Colonic mucosa (tissue), 4 donors: ENCODE measurements at regions not wholly inside any gene's neighbourhood (a gene's known extent, or its start where the extent isn't known, plus 50 kb on each side); places are given as distances from the start of the nearest gene placed in this dataset.

Source experiments
- DNase-seq: peaks from one replicate; pipeline ENCODE4 v3.0.0-alpha.2; 2020
- H3K27ac ChIP-seq: fragments of 200-600 bp; one replicate; pipeline ENCODE4 v1.8.0; 2021
- H3K27me3 ChIP-seq: fragments of 200-600 bp; one replicate; pipeline ENCODE4 v1.8.0; 2021
- H3K36me3 ChIP-seq: fragments of 200-600 bp; one replicate; pipeline ENCODE4 v1.8.0; 2021
- H3K4me1 ChIP-seq: fragments of 200-600 bp; one replicate; pipeline ENCODE4 v1.8.0; 2021; ENCODE audit warnings: mild to moderate bottlenecking
- H3K4me3 ChIP-seq: fragments of 200-600 bp; one replicate; pipeline ENCODE4 v1.8.0; 2021
- H3K9ac ChIP-seq, 2 donors: one replicate each; pipeline ENCODE4 v1.7.0; 2013; ENCODE audit warnings: control low read depth in 2 of 2, low read depth in 2 of 2, low read length in 2 of 2
- H3K9me3 ChIP-seq: fragments of 200-600 bp; one replicate; pipeline ENCODE4 v1.8.0; 2021
- intact Hi-C: fragments of 100-400 bp; cut with DNase I; formaldehyde crosslinking; loops from one replicate; pipeline ENCODE4 v1.14.1; 2022
- TF ChIP-seq, protein P1 (sequence below): fragments of 200-600 bp; IDR thresholded peaks from one replicate; pipeline ENCODE4 v1.8.0; 2022; ENCODE audit warnings: antibody characterized with exemption, mild to moderate bottlenecking
- donor health status: healthy.
- donor health status: DM: no; HTN: no; CAD: no.
- donor health status: DM: no; HTN: no; CAD: no.

DNA sequence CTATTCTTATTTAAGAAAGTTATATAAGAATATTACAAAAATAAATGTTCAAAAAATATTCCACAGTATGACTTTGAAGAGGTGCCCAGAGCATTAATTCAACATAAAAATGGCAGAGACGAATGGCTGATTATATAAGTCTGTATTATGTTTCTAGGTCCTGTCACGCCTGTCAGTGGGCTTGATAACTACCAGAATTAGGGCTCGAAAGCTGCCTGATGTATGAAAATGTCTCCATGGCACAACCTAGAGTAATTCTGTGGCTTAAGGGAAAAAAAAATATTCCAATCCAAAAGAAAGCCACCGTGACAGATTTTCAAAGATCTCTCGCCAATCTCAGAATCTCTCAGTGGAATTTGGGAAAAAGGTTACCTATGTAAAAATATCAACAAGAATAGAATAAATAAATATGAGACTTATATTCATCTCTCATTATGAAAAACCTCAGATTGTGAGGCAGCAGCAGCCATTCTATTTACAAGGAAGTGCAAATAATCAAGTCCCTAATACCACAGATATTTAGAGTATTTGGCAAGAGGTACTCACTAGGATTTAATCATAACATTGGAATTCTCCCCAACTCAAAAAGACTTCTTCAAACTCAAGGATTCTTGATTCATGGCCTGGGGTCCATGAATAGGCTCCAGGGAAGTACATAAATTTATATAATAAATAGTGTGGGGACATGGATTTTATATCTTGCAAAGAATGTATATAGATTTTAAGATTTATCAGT lies 489.1 kb upstream of the INTU start:
- TF ChIP-seq, protein P1, sequence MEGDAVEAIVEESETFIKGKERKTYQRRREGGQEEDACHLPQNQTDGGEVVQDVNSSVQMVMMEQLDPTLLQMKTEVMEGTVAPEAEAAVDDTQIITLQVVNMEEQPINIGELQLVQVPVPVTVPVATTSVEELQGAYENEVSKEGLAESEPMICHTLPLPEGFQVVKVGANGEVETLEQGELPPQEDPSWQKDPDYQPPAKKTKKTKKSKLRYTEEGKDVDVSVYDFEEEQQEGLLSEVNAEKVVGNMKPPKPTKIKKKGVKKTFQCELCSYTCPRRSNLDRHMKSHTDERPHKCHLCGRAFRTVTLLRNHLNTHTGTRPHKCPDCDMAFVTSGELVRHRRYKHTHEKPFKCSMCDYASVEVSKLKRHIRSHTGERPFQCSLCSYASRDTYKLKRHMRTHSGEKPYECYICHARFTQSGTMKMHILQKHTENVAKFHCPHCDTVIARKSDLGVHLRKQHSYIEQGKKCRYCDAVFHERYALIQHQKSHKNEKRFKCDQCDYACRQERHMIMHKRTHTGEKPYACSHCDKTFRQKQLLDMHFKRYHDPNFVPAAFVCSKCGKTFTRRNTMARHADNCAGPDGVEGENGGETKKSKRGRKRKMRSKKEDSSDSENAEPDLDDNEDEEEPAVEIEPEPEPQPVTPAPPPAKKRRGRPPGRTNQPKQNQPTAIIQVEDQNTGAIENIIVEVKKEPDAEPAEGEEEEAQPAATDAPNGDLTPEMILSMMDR = no peak
- H3K27ac ChIP-seq = no peak overlapping the region
- no peak overlapping the region for H3K4me3 ChIP-seq
- intact Hi-C loops = no loop called here
- H3K36me3 ChIP-seq = no peaks in the 10 kb centered on the region
- no peaks in the 10 kb centered on the region for H3K27me3 ChIP-seq
- H3K9ac ChIP-seq = no peak overlapping the region
- no peaks in the 10 kb centered on the region for H3K9me3 ChIP-seq
- DNase-seq = no peak
- H3K4me1 ChIP-seq = no peaks in the 10 kb centered on the region

DNA sequence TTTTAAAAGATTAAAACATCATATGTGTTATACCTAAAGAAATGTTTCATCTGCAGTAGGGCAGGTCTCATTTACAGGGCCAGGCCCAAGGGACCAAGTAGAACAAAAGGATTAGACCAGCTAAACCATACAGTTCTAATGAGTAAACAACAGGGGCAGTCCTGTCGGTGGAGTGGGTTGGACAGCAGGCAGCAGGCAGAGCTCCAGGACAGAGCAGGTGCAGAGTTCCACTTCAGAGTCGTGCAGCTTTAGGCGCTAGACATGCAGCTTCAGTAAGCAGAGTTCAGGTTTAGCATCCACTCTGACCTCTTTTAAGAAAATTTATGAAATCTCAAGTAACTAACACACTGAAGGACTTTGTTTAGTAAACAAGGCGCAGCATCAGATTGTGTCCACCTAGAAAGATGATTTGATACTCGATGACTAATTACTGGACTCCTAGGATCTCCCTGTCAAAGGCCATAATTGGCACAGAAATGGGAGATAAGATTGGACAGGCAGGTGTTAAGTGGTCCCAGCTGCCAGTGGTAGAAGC lies 487.7 kb upstream of the INTU start:
- TF ChIP-seq, protein P1 = no peak
- intact Hi-C loops = no loop called here

DNA sequence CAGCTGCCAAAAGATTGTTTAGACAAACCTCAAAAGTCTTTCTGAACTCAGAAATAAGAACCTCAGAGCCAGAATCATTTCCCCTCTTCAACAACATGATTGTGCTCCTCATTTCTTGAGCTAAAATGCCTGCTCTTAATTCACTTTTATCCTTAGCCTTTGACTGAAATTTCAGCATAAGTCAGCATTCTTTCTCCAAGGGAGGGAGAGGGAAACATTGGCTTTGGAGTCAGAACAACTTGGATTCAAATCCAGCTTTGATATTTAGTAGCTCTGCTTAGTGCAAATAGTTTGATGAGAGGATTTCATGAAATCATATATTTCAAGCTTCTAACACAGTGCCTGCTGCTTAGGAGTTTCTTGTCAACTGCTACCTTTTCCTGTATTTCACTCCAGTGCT lies 484.6 kb upstream of the INTU start:
- Histone ChIP-seq H3K9ac (no peak overlapping the region), H3K36me3 (no peaks in the 10 kb centered on the region), H3K27me3 (no peaks in the 10 kb centered on the region), H3K4me3 (no peak overlapping the region), H3K4me1 (no peaks in the 10 kb centered on the region), H3K27ac (no peak overlapping the region), H3K9me3 (no peaks in the 10 kb centered on the region)
- intact Hi-C loops = no loop called here
- TF ChIP-seq, protein P1 = no peak
- no peak for DNase-seq

More for the DNA sequence above, 487.7 kb upstream of the INTU start:
- Histone ChIP-seq H3K9ac (no peak overlapping the region), H3K27ac (no peak overlapping the region), H3K4me1 (no peaks in the 10 kb centered on the region), H3K27me3 (no peaks in the 10 kb centered on the region), H3K4me3 (no peak overlapping the region), H3K36me3 (no peaks in the 10 kb centered on the region), H3K9me3 (no peaks in the 10 kb centered on the region)
- DNase-seq = no peak

DNA sequence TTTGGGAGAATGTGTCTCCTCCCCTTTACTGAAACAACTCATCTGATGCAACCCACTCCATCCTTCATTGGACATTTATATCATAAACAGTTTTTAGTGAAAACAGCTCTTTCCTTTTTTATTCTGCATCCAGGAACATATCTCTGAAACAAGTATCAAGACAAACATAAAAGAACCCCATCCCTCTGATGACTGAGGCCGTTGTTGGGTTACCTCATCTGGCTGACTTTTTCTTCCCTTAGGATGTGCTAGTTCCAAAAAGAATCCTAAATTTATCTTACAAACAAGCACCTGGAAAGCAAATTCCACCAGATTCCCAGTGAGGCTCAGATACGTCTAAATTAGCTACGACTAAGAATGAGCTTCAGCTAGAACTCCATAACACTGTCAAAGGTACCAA lies 483.7 kb upstream of the INTU start:
- H3K9me3 ChIP-seq = no peaks in the 10 kb centered on the region
- H3K4me1 ChIP-seq = no peaks in the 10 kb centered on the region
- no peak overlapping the region for H3K4me3 ChIP-seq
- no peak overlapping the region for H3K27ac ChIP-seq
- no peak for DNase-seq
- intact Hi-C loops = no loop called here
- H3K9ac ChIP-seq = no peak overlapping the region
- H3K27me3 ChIP-seq = no peaks in the 10 kb centered on the region
- TF ChIP-seq, protein P1 = no peak
- H3K36me3 ChIP-seq = no peaks in the 10 kb centered on the region

DNA sequence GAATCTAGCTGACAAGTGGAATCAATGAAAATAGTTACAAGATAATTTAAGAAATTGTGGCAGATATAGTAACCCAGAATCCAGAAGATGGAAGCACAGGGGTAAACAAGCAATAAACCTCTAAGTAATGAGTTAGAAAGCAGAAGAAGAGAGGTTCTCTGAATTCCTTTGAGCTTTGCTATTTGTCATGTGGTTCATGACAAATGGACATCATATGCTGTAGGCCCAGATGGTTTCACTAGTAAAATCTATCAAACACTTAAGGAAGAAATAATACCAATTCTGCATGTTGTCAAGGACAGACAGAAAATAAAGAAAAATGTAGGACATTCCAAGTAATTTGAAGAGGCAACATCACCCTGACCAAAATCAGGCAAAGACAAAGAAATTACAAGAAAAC lies 480.8 kb upstream of the INTU start:
- Histone ChIP-seq H3K9ac (no peak overlapping the region), H3K4me1 (no peaks in the 10 kb centered on the region), H3K27ac (no peak overlapping the region), H3K27me3 (no peaks in the 10 kb centered on the region), H3K36me3 (no peaks in the 10 kb centered on the region), H3K4me3 (no peak overlapping the region), H3K9me3 (no peaks in the 10 kb centered on the region)
- TF ChIP-seq, protein P1 = no peak
- no peak for DNase-seq
- intact Hi-C loops = no loop called here
